ENCODE measurements at regions not wholly inside any gene's neighbourhood (a gene's known extent, or its start where the extent isn't known, plus 50 kb on each side); places are given as distances from the start of the nearest gene placed in this dataset.

GRCh38 chr1:165999826-166000225 lies 167.0 kb downstream of the FAM78B start:
- no TSS peak for BruUV-seq (replicated peaks)
- Histone ChIP-seq H3K9me3 (ENCODE audit: low read length) (no peaks in the 10 kb centered on the region), H3K27me3 (ENCODE audit: control insufficient read depth in 1 of 2, insufficient read depth in 2 of 2, low read length in 2 of 2) (no peaks in the 10 kb centered on the region), H4K20me1 (ENCODE audit: insufficient read depth, low read length) (no peaks in the 10 kb centered on the region), H3K36me3 (replicated peaks in 1 of 2; ENCODE audit: control insufficient read depth in 1 of 2, insufficient read depth in 2 of 2, low read length in 2 of 2) (no peaks in the 10 kb centered on the region), H3K9ac (ENCODE audit: insufficient read depth, low read depth, low read length) (no peak overlapping the region), H3K4me1 (ENCODE audit: insufficient read depth, low read length) (no peaks in the 10 kb centered on the region), H3K79me2 (ENCODE audit: insufficient read depth, low read length) (no peaks in the 10 kb centered on the region), H3K4me2 (ENCODE audit: low read depth, low read length) (no peak overlapping the region), H2AFZ (ENCODE audit: low read length) (no peak overlapping the region), H3K27ac (ENCODE audit: extremely low read length, insufficient read depth, low read length) (no peak overlapping the region), H3K4me3 (replicated peaks in 1 of 3; ENCODE audit: insufficient read depth in 1 of 3, low read depth in 2 of 3, low read length in 3 of 3) (no peak overlapping the region)
- no peak for TF ChIP-seq ZNF652 (CRISPR knock-in tag; IDR thresholded peaks at IDR 0.05; ENCODE audit: borderline replicate concordance, low read depth)
- no peak for TF ChIP-seq ZNF749 (CRISPR knock-in tag; IDR thresholded peaks at IDR 0.05; ENCODE audit: borderline replicate concordance)
- no peak for TF ChIP-seq HIVEP1 (CRISPR knock-in tag; IDR thresholded peaks at IDR 0.05)
- TF ChIP-seq, protein P1, sequence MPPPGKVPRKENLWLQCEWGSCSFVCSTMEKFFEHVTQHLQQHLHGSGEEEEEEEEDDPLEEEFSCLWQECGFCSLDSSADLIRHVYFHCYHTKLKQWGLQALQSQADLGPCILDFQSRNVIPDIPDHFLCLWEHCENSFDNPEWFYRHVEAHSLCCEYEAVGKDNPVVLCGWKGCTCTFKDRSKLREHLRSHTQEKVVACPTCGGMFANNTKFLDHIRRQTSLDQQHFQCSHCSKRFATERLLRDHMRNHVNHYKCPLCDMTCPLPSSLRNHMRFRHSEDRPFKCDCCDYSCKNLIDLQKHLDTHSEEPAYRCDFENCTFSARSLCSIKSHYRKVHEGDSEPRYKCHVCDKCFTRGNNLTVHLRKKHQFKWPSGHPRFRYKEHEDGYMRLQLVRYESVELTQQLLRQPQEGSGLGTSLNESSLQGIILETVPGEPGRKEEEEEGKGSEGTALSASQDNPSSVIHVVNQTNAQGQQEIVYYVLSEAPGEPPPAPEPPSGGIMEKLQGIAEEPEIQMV (CRISPR knock-in tag; IDR thresholded peaks at IDR 0.05; ENCODE audit: low read depth): no peak
- no peak for TF ChIP-seq NCOA5 (CRISPR knock-in tag; IDR thresholded peaks at IDR 0.05)
- no peak for TF ChIP-seq RBM22 (optimal IDR thresholded peaks at IDR 0.05; ENCODE audit: low read length)
- no peak for TF ChIP-seq ZNF619 (CRISPR knock-in tag; IDR thresholded peaks at IDR 0.05)
- no peak for TF ChIP-seq DPF2 (CRISPR knock-in tag; IDR thresholded peaks at IDR 0.05; ENCODE audit: borderline replicate concordance, low read depth)
- no peak for TF ChIP-seq CENPX (CRISPR knock-in tag; IDR thresholded peaks at IDR 0.05)
- no peak for TF ChIP-seq ZNF598 (CRISPR knock-in tag; IDR thresholded peaks at IDR 0.05; ENCODE audit: borderline replicate concordance)
- WGBS (ENCODE audit: low lambda C conversion rate): 32% methylated on average over 4 of the region's 4 CpGs
- CTCF ChIA-PET (ENCODE audit: low intra/inter-chr PET ratio, low total read pairs): no interaction called here
- intact Hi-C loops (cut with micrococcal nuclease; ENCODE audit: unreplicated experiment) (no loop called here), in situ Hi-C loops (cut with HindIII; ENCODE audit: extremely low pct_ligation_motif_present, low pct_unique_long_range_greater_than_20kb) (no loop called here)
- ATAC-seq: no peak
- no peak for FAIRE-seq
- POLR2A ChIA-PET: no interaction called here
- no peak for DNase-seq (ENCODE audit: low spot score)

Data from HepG2 (cell line).